ENCODE measurements at regions not wholly inside any gene's neighbourhood (a gene's known extent, or its start where the extent isn't known, plus 50 kb on each side); places are given as distances from the start of the nearest gene placed in this dataset.
"Not testable (repeated sequence)": the region's sequence is repeated elsewhere in the genome, so short reads cannot be mapped to it uniquely, and the experiment has no call there.

- CTCF ChIA-PET, result interaction anchor here (1.1 kb wide), 1 partner anchor 259 kb away, joined by 3 read pairs; no protein-coding TSS in a partner anchor
- Histone ChIP-seq H3K27me3 (ENCODE audit: insufficient read depth, low read length) (peaks cover 18% of the 10 kb centered on the region; the same call in 1 of the 2 replicates), H3K27ac (ENCODE audit: low read depth, low read length) (no peak overlapping the region), H3K79me2 (ENCODE audit: insufficient read depth, low read length) (no peaks in the 10 kb centered on the region), H3K9me2 (ENCODE audit: insufficient read depth) (no peaks in the 10 kb centered on the region), H3K9ac (ENCODE audit: low read length) (no peak overlapping the region), H3K9me3 (ENCODE audit: control insufficient read depth in 1 of 2, insufficient read depth in 1 of 2, low read depth in 1 of 2, low read length in 2 of 2) (no peaks in the 10 kb centered on the region), H4K20me1 (ENCODE audit: insufficient read depth) (no peaks in the 10 kb centered on the region), H2AFZ (ENCODE audit: low read depth, low read length, poor library complexity, severe bottlenecking) (no peak overlapping the region), H3K4me1 (ENCODE audit: control insufficient read depth in 1 of 2, insufficient read depth in 2 of 2, low read length in 2 of 2) (no peaks in the 10 kb centered on the region), H3K4me3 (replicated peaks in 1 of 2; ENCODE audit: low read depth in 1 of 2, low read length in 2 of 2) (no peak overlapping the region), H3K4me2 (ENCODE audit: low read length) (no peak overlapping the region), H3K36me3 (ENCODE audit: control insufficient read depth in 1 of 2, insufficient read depth in 2 of 2, low read length in 2 of 2) (no peaks in the 10 kb centered on the region)
- POLR2A ChIA-PET, result no interaction called here
- DNase-seq (ENCODE audit: low read depth, low spot score), result no peak
- TF ChIP-seq CEBPB (IDR thresholded peaks at IDR 0.05; ENCODE audit: low read depth), result no peak
- no peak for TF ChIP-seq TCF7L2 (IDR thresholded peaks at IDR 0.05; ENCODE audit: borderline replicate concordance, extremely low read depth, insufficient read depth, insufficient read length)
- TF ChIP-seq YY1 (IDR thresholded peaks at IDR 0.05; ENCODE audit: extremely low read depth, insufficient replicate concordance, low read depth, low read length), result no peak
- TF ChIP-seq ELF1 (IDR thresholded peaks at IDR 0.05; ENCODE audit: borderline replicate concordance, low read depth), result no peak
- TF ChIP-seq RAD21 (IDR thresholded peaks at IDR 0.05; ENCODE audit: low read depth), result no peak
- TF ChIP-seq, protein P1, sequence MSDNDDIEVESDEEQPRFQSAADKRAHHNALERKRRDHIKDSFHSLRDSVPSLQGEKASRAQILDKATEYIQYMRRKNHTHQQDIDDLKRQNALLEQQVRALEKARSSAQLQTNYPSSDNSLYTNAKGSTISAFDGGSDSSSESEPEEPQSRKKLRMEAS (IDR thresholded peaks at IDR 0.05), result no peak
- TF ChIP-seq JUND (IDR thresholded peaks at IDR 0.05), result no peak
- no peak for TF ChIP-seq ZNF274 (IDR thresholded peaks at IDR 0.05; ENCODE audit: low read depth, low read length)
- TF ChIP-seq EZH2phosphoT487 (IDR thresholded peaks at IDR 0.05; ENCODE audit: borderline replicate concordance), result no peak
- no peak for TF ChIP-seq POLR2A (IDR thresholded peaks at IDR 0.05; ENCODE audit: borderline replicate concordance, extremely low read depth, insufficient read depth, insufficient read length)
- no peak for TF ChIP-seq FOSL1 (IDR thresholded peaks at IDR 0.05; ENCODE audit: low read depth)
- no peak for TF ChIP-seq EZH2 (IDR thresholded peaks at IDR 0.05)
- no peak for TF ChIP-seq EGR1 (IDR thresholded peaks at IDR 0.05; ENCODE audit: low read depth)
- TF ChIP-seq SIN3A (IDR thresholded peaks at IDR 0.05; ENCODE audit: low read depth), result no peak
- no peak for TF ChIP-seq SP1 (IDR thresholded peaks at IDR 0.05; ENCODE audit: low read depth)
- TF ChIP-seq, protein P2, sequence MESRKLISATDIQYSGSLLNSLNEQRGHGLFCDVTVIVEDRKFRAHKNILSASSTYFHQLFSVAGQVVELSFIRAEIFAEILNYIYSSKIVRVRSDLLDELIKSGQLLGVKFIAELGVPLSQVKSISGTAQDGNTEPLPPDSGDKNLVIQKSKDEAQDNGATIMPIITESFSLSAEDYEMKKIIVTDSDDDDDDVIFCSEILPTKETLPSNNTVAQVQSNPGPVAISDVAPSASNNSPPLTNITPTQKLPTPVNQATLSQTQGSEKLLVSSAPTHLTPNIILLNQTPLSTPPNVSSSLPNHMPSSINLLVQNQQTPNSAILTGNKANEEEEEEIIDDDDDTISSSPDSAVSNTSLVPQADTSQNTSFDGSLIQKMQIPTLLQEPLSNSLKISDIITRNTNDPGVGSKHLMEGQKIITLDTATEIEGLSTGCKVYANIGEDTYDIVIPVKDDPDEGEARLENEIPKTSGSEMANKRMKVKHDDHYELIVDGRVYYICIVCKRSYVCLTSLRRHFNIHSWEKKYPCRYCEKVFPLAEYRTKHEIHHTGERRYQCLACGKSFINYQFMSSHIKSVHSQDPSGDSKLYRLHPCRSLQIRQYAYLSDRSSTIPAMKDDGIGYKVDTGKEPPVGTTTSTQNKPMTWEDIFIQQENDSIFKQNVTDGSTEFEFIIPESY (IDR thresholded peaks at IDR 0.05; ENCODE audit: extremely low read depth, insufficient replicate concordance, low read length), result no peak
- no peak for TF ChIP-seq SRF (IDR thresholded peaks at IDR 0.05; ENCODE audit: low read depth)
- RAD21 ChIA-PET (ENCODE audit: low non-redundant PET in 1 of 2, low total read pairs in 2 of 2, uncharacterized antibody in 2 of 2, unreplicated experiment in 2 of 2), result no interaction called here
- no peak for ATAC-seq
- intact Hi-C loops (cut with micrococcal nuclease), result no loop called here
- BruUV-seq (replicated peaks), result no TSS peak
Observed at GRCh38 chr16:86078121-86078600, 179.2 kb downstream of the IRF8 start.

DNA sequence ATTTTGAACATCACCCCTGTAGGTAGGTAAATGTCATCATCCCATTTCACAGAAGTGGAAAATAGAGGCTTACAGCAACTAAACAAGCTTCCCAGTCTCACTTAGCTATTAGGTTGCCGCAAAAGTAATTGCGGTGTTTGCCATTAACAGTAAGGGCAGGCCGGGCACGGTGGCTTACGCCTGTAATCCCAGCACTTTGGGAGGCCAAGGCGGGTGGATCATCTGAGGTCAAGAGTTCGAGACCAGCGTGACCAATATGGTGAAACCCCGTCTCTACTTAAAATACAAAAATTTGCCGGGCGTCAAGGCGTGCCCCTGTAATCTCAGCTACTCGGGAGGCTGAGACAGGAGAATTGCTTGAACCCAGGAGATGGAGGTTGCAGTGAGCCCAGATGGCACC lies 179.7 kb downstream of the IRF8 start:
- CTCF ChIA-PET, result interaction anchor here (0.7 to 0.8 kb wide), 2 partner anchors 30 to 43 kb away, joined by 3 read pairs; no protein-coding TSS in a partner anchor
- H2AFZ ChIP-seq (ENCODE audit: low read depth, low read length, poor library complexity, severe bottlenecking); H4K20me1 ChIP-seq (ENCODE audit: insufficient read depth); RAD21 ChIA-PET (ENCODE audit: low non-redundant PET in 1 of 2, low total read pairs in 2 of 2, uncharacterized antibody in 2 of 2, unreplicated experiment in 2 of 2); H3K4me1 ChIP-seq (ENCODE audit: control insufficient read depth in 1 of 2, insufficient read depth in 2 of 2, low read length in 2 of 2); H3K9me3 ChIP-seq (ENCODE audit: control insufficient read depth in 1 of 2, insufficient read depth in 1 of 2, low read depth in 1 of 2, low read length in 2 of 2); BruUV-seq (replicated peaks); intact Hi-C loops (cut with micrococcal nuclease); H3K4me2 ChIP-seq (ENCODE audit: low read length); POLR2A ChIA-PET; H3K9ac ChIP-seq (ENCODE audit: low read length); H3K4me3 ChIP-seq (replicated peaks in 1 of 2; ENCODE audit: low read depth in 1 of 2, low read length in 2 of 2); H3K27ac ChIP-seq (ENCODE audit: low read depth, low read length); H3K36me3 ChIP-seq (ENCODE audit: control insufficient read depth in 1 of 2, insufficient read depth in 2 of 2, low read length in 2 of 2); ATAC-seq; DNase-seq (ENCODE audit: low read depth, low spot score); H3K79me2 ChIP-seq (ENCODE audit: insufficient read depth, low read length); H3K9me2 ChIP-seq (ENCODE audit: insufficient read depth): not testable (repeated sequence)
- H3K27me3 ChIP-seq (ENCODE audit: insufficient read depth, low read length), result peaks cover 23% of the 10 kb centered on the region; the same call in 1 of the 2 replicates
